Neural cell (in vitro differentiated cells): ENCODE measurements at regions not wholly inside any gene's neighbourhood (a gene's known extent, or its start where the extent isn't known, plus 50 kb on each side); places are given as distances from the start of the nearest gene placed in this dataset.

Experiments
- H2AFZ ChIP-seq: fragments of 200-600, 300-800 bp; sonication (generic), shearing (Covaris generic); 2 replicates; pipeline ENCODE4 v1.6.0; 2014; ENCODE audit warnings: low read depth, mild to moderate bottlenecking, antibody characterized with exemption, low read length, moderate library complexity
- H3F3A ChIP-seq: fragments of 200-600 bp; shearing (Covaris generic); 2 replicates; pipeline ENCODE4 v1.6.1; 2016; ENCODE audit warnings: mild to moderate bottlenecking, moderate library complexity, mixed read lengths, antibody characterized with exemption, low read length; ENCODE audit not compliant: insufficient read depth, poor library complexity, severe bottlenecking
- H3K27ac ChIP-seq: fragments of 200-600, 300-800 bp; sonication (generic), shearing (Covaris generic); 2 replicates; pipeline ENCODE4 v1.5.1; 2014; ENCODE audit warnings: mild to moderate bottlenecking, low read length, moderate library complexity
- H3K27me3 ChIP-seq: fragments of 300-800, 200-600 bp; sonication (generic), shearing (Covaris generic); 2 replicates; pipeline ENCODE4 v1.6.0; 2014; ENCODE audit warnings: mild to moderate bottlenecking, low read depth, low read length, moderate library complexity; ENCODE audit not compliant: insufficient read depth
- H3K36me3 ChIP-seq: fragments of 300-800, 200-600 bp; sonication (generic), shearing (Covaris generic); 2 replicates; pipeline ENCODE4 v1.5.1; 2014; ENCODE audit warnings: mild to moderate bottlenecking, antibody characterized with exemption, low read length, moderate library complexity; ENCODE audit not compliant: insufficient read depth
- H3K4me2 ChIP-seq: fragments of 300-800, 200-600 bp; sonication (generic), shearing (Covaris generic); 2 replicates; pipeline ENCODE4 v1.6.0; 2014; ENCODE audit warnings: mild to moderate bottlenecking, low read length
- H3K4me3 ChIP-seq: fragments of 300-800, 200-600 bp; sonication (generic), shearing (Covaris generic); 2 replicates; pipeline ENCODE4 v1.5.1; 2014; ENCODE audit warnings: mild to moderate bottlenecking, low read length, moderate library complexity
- H3K79me2 ChIP-seq: fragments of 200-600 bp; shearing (Covaris generic); replicated peaks from 2 replicates; pipeline ENCODE4 v1.6.0; 2014; ENCODE audit warnings: mild to moderate bottlenecking, low read length, moderate library complexity; ENCODE audit not compliant: insufficient read depth
- H3K9ac ChIP-seq: fragments of 300-800, 200-600 bp; sonication (generic), shearing (Covaris generic); 2 replicates; pipeline ENCODE4 v1.6.1; 2016; ENCODE audit warnings: mild to moderate bottlenecking, low read length, mixed read lengths
- H3K9me2 ChIP-seq: fragments of 200-600 bp; shearing (Covaris generic); 2 replicates; pipeline ENCODE4 v1.6.1; 2016; ENCODE audit warnings: mild to moderate bottlenecking, low read length, mixed read lengths; ENCODE audit not compliant: insufficient read depth
- H3K9me3 ChIP-seq: fragments of 200-600, 300-800 bp; sonication (generic), shearing (Covaris generic); 2 replicates; pipeline ENCODE4 v1.6.1; 2016; ENCODE audit warnings: mild to moderate bottlenecking, mixed run types, low read length, moderate library complexity, mixed read lengths
- H4K20me1 ChIP-seq: fragments of 200-600 bp; shearing (Covaris generic); 2 replicates; pipeline ENCODE4 v1.6.1; 2016; ENCODE audit warnings: mild to moderate bottlenecking, mixed run types; ENCODE audit not compliant: insufficient read depth
- EP300 ChIP-seq: fragments of 450-650 bp; conservative IDR thresholded peaks from 2 replicates; pipeline ENCODE4 v1.6.1; 2014; ENCODE audit warnings: antibody characterized with exemption, mild to moderate bottlenecking, moderate library complexity; ENCODE audit not compliant: poor library complexity, severe bottlenecking
- EZH2 ChIP-seq: fragments of 200-600, 300-800 bp; shearing (Covaris generic), sonication (generic); IDR thresholded peaks from 2 replicates; pipeline ENCODE4 v1.6.1; 2014; ENCODE audit warnings: antibody characterized with exemption, low read length, borderline replicate concordance, mild to moderate bottlenecking; ENCODE audit not compliant: insufficient read depth, poor library complexity, severe bottlenecking
- MXI1 ChIP-seq: fragments of 450-650 bp; conservative IDR thresholded peaks from 2 replicates; pipeline ENCODE4 v1.6.1; 2014; ENCODE audit warnings: antibody characterized with exemption, mild to moderate bottlenecking; ENCODE audit not compliant: poor library complexity, severe bottlenecking
- POLR2AphosphoS5 ChIP-seq: IDR thresholded peaks from 2 replicates; pipeline ENCODE4 v1.6.1; 2012
- RAD21 ChIP-seq: fragments of 450-650 bp; conservative IDR thresholded peaks from 2 replicates; pipeline ENCODE4 v1.6.1; 2014; ENCODE audit warnings: antibody characterized with exemption, mild to moderate bottlenecking, moderate library complexity
- SMC3 ChIP-seq: fragments of 450-650 bp; conservative IDR thresholded peaks from 2 replicates; pipeline ENCODE4 v1.6.1; 2014; ENCODE audit warnings: antibody characterized with exemption, mild to moderate bottlenecking, moderate library complexity; ENCODE audit not compliant: poor library complexity
- TAF1 ChIP-seq: IDR thresholded peaks from 2 replicates; pipeline ENCODE4 v1.6.1; 2012; ENCODE audit warnings: low read depth
- TF ChIP-seq, protein P1 (sequence below): IDR thresholded peaks from 2 replicates; pipeline ENCODE4 v1.6.1; 2012; ENCODE audit warnings: borderline replicate concordance
- TF ChIP-seq, protein P2 (sequence below): fragments of 450-650 bp; IDR thresholded peaks from 2 replicates; pipeline ENCODE4 v1.5.1; 2014; ENCODE audit warnings: antibody characterized with exemption, mild to moderate bottlenecking, moderate library complexity; ENCODE audit not compliant: poor library complexity, severe bottlenecking

DNA sequence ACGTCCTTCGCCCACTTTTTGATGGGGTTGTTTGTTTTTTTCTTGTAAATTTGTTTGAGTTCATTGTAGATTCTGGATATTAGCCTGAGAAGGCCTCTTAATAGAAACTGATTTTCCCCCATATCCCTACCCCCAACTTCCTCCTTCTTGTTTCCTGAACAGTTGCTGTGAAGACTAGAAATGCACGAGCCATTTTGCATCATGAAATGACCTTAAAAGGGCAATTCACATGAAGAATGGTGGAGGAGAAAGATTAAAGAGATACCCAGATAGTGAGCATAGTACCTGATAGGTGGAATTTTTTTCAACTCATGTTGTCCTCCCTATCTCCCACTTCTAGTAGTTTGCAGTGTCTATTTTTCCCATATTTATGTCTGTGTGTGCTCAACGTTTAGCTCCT is 55.2 kb upstream of the KCNH8 start:
- Histone ChIP-seq H3K9me3 (no peaks in the 10 kb centered on the region), H2AFZ (no peak overlapping the region), H3F3A (no peaks in the 10 kb centered on the region), H3K27me3 (no peaks in the 10 kb centered on the region), H3K4me2 (no peak overlapping the region), H3K4me3 (no peak overlapping the region), H3K27ac (no peak overlapping the region), H3K9me2 (no peaks in the 10 kb centered on the region), H3K79me2 (no peaks in the 10 kb centered on the region), H3K9ac (no peak overlapping the region), H4K20me1 (no peaks in the 10 kb centered on the region), H3K36me3 (no peaks in the 10 kb centered on the region)
- TF ChIP-seq, protein P1, sequence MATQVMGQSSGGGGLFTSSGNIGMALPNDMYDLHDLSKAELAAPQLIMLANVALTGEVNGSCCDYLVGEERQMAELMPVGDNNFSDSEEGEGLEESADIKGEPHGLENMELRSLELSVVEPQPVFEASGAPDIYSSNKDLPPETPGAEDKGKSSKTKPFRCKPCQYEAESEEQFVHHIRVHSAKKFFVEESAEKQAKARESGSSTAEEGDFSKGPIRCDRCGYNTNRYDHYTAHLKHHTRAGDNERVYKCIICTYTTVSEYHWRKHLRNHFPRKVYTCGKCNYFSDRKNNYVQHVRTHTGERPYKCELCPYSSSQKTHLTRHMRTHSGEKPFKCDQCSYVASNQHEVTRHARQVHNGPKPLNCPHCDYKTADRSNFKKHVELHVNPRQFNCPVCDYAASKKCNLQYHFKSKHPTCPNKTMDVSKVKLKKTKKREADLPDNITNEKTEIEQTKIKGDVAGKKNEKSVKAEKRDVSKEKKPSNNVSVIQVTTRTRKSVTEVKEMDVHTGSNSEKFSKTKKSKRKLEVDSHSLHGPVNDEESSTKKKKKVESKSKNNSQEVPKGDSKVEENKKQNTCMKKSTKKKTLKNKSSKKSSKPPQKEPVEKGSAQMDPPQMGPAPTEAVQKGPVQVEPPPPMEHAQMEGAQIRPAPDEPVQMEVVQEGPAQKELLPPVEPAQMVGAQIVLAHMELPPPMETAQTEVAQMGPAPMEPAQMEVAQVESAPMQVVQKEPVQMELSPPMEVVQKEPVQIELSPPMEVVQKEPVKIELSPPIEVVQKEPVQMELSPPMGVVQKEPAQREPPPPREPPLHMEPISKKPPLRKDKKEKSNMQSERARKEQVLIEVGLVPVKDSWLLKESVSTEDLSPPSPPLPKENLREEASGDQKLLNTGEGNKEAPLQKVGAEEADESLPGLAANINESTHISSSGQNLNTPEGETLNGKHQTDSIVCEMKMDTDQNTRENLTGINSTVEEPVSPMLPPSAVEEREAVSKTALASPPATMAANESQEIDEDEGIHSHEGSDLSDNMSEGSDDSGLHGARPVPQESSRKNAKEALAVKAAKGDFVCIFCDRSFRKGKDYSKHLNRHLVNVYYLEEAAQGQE, result no peak
- TF ChIP-seq, protein P2, sequence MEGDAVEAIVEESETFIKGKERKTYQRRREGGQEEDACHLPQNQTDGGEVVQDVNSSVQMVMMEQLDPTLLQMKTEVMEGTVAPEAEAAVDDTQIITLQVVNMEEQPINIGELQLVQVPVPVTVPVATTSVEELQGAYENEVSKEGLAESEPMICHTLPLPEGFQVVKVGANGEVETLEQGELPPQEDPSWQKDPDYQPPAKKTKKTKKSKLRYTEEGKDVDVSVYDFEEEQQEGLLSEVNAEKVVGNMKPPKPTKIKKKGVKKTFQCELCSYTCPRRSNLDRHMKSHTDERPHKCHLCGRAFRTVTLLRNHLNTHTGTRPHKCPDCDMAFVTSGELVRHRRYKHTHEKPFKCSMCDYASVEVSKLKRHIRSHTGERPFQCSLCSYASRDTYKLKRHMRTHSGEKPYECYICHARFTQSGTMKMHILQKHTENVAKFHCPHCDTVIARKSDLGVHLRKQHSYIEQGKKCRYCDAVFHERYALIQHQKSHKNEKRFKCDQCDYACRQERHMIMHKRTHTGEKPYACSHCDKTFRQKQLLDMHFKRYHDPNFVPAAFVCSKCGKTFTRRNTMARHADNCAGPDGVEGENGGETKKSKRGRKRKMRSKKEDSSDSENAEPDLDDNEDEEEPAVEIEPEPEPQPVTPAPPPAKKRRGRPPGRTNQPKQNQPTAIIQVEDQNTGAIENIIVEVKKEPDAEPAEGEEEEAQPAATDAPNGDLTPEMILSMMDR, result no peak
- TF ChIP-seq SMC3 (no peak), RAD21 (no peak), POLR2AphosphoS5 (no peak), TAF1 (no peak), EP300 (no peak), EZH2 (no peak), MXI1 (no peak)

DNA sequence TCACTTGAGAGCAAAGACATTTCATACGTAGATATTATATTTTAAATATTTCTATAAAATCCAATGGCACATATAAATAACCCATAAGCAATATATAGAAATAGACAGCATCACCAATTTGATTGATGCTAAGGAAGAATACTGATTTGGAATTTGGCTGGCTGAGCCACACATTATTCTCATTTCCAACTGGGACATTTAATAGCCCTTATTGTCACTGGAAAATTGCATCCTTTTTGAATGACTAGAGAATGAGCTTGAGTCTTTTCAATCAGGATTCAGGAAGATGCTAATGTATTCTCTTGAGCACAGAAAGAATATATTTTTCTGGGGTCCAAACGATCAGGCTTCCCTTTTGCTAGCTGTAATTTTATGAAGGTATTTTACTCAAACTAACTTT is 70.9 kb upstream of the KCNH8 start:
- H3K9me2 ChIP-seq, result no peaks in the 10 kb centered on the region
- H3K9ac ChIP-seq, result peak overlapping the region; percentile 29
- H3K4me3 ChIP-seq, result no peak overlapping the region
- H2AFZ ChIP-seq, result no peak overlapping the region
- no peaks in the 10 kb centered on the region for H3K9me3 ChIP-seq
- no peaks in the 10 kb centered on the region for H4K20me1 ChIP-seq
- H3F3A ChIP-seq, result no peaks in the 10 kb centered on the region
- peak overlapping the region; percentile 80 for H3K27ac ChIP-seq
- H3K36me3 ChIP-seq, result no peaks in the 10 kb centered on the region
- H3K79me2 ChIP-seq, result no peaks in the 10 kb centered on the region
- H3K4me2 ChIP-seq, result peak overlapping the region; percentile 40
- TF ChIP-seq, protein P2, result no peak
- TF ChIP-seq, protein P1, result peak; percentile 100
- TF ChIP-seq POLR2AphosphoS5, result peak; percentile 59
- peak; percentile 77 for TF ChIP-seq EP300
- H3K27me3 ChIP-seq, result no peaks in the 10 kb centered on the region
